NCI-H1092 treated with DMSO at 0.1 percent for 48 hours (cell line): ENCODE measurements at regions not wholly inside any gene's neighbourhood (a gene's known extent, or its start where the extent isn't known, plus 50 kb on each side); places are given as distances from the start of the nearest gene placed in this dataset.

Experiments
- DNase-seq: peaks from one replicate; lab custom pipeline; 2025; lab: John Stamatoyannopoulos, UW

GRCh38 chr12:22900401-22900800 lies 275.4 kb downstream of the ETNK1 start:
- DNase-seq = no peak

GRCh38 chr12:22904485-22904884 lies 279.5 kb downstream of the ETNK1 start:
- DNase-seq = no peak

DNA sequence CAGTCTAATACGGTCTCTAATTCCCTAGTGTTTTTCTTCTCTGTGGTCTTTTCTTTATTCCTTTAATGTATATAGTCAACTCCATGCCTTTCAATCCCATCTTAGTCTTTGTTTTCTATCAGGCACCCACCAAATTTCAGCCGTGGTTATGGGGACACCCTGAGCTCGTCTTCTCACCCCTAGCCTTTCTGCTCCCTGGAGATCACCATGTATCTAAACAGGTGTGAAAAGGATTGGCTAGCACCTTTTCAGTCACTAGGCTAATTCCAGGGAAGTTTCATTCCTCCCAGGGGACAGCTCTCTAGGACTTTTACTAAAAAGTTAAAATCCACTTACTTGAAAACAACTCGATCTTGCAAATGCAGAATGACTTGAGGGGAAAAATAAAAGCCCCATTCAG lies 291.3 kb downstream of the ETNK1 start:
- no peak for DNase-seq

- DNase-seq = no peak
These were observed 291.8 kb downstream of the ETNK1 start for GRCh38 chr12:22916815-22917214.

DNA sequence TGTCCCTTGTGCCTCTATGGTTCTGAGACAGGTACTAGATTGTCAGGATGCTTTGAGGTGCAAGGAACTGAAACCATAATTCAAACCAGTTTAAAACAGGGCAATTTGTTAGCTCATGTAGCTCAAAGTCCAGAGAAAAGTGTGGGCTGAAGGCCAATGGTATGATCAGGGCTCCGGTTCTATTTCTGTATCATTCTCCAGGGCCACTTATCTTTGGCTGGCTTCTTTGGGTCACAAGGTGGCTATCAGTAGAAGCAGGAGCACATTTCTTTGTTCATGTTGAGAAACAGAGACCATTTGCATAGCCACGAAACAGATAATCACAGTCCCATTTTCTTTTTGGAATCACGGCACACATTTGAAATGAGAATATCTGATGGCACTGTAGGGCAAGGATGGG lies 294.9 kb downstream of the ETNK1 start:
- DNase-seq = no peak

DNA sequence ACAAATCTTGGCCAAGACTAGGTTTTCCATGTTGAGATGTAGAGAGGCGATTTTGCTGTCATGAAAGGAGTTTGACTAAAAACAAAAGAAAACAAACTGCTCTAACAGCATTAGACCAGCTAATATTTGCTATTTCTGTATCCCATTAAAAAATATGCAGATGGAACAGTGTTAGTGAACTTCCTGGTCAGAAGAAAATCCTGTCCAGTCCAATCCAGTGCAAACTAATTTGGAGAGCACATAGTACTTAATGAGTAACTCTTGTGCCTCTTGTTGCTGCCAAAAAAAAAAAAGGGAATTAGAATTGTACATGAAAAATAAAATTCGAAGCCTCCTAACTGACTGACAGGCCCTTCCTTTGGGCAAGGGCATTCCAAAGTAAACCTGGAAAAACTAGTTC lies 298.8 kb downstream of the ETNK1 start:
- DNase-seq = no peak

- no peak for DNase-seq
These were observed 299.4 kb downstream of the ETNK1 start for GRCh38 chr12:22924391-22924790.

DNA sequence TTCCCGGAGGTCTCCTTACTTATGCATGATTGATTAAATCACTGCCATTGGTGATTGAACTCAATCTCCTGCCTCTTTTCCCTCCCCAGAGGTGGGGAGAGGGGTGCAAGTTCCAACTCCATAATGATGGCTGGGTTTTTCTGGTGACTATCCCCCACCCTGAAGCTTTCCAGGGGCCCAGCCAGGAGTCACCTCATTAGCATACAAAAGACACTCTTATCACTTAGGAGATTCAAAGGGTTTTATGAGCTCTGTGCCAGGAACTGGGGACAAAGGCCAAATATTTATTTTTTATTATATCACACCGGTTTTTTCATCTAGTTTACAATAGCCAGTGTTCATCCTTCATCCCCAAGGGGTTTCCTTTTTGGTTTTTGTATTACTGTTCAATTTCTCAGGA lies 300.7 kb downstream of the ETNK1 start:
- DNase-seq = no peak

DNA sequence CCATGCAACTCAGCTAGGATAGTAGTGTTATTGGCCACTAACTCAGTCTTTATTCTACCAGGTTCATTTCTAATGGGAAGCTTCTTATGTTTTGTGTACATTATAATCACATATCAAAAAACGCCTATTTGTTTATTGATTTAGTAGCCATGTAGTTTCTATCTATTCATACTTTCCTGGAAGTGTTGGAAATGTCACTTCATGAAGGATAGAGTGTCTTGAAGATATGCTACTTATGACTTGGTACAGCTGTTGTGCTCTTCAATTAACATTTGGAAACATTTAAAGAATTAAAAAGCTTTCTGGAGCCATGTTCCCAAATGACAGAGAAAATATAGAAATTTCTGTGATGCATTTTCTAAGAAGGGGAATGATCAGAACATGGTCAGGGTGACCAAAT lies 307.5 kb downstream of the ETNK1 start:
- no peak for DNase-seq

DNA sequence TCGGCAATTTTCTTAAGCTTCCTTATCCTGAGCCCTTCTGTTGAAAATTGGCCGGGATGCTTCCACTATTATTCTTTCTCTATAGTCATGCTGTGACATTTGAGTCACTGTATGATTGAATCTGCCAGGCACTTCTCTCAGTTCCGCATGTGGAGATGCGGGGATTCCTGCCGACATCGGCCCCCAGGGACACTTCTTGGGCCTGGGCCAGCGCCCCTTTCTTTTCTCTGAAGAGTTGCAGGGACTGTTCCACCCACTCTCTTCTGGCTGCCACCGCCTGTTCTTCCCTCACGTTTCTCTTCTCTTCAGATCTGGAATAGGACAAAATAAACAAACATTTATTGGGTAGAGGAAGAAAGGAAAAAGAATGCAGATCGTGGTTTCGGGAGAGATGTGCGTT lies 310.1 kb downstream of the ETNK1 start:
- DNase-seq = peak; percentile 12

- DNase-seq = no peak
These were observed 310.5 kb downstream of the ETNK1 start for GRCh38 chr12:22935501-22935900.

DNA sequence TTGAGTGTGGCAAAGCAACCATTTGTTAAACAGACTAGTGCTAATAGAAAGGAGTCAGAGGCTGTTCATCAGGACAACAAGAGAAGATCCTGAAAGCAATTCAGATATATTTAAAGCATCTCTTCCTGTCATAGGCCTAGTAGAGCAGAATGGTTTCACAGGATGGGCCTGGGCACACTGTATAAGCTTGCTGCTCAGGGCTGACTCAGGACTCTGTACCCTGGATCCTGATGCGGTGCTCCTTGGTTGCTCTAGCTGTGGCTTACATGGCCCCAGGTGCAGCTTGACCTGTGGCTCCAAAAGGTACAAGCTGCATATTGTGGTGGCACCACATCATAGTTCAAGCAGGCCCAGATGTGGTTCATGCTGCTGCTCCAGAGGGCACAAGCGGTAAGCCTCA lies 313.4 kb downstream of the ETNK1 start:
- DNase-seq = no peak

DNA sequence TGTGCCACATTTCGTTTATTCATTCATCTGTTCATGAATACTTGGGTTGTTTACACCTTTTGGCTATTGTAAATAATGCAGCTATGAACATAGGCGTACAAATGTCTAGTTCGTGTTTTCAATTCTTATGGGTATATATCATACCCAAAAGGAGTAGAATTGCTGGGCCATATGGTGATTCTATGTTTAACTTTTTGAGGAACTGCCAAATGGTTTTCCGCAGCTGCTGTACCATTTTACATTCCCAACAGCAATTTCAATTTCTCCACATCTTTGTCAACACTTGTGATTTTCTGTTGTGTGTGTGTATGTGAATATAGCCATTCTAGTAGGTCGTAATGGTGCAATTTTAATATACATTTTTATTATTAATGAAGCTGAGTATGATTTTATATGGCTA lies 326.2 kb downstream of the ETNK1 start:
- no peak for DNase-seq

DNA sequence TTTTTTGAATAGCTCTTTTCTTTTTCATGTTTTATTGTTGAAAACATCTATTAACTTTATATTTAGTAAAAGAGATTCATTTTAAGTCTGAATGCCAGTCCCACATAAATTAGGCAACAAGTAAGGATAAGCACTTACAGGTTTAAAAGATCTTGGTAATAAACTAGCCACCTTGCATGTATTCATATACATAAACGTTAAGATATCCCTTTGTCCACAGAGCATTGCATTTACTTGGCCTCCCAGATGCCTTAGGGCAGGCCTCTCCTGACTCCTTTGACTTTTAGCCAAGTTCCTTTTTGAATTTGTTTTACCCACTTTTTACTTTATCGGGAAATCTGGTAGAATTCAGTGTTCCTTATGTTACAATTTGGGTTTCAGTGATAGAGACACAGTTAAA lies 331.7 kb downstream of the ETNK1 start:
- no peak for DNase-seq

- DNase-seq = no peak
These were observed 342.2 kb downstream of the ETNK1 start for GRCh38 chr12:22967171-22967570.

DNA sequence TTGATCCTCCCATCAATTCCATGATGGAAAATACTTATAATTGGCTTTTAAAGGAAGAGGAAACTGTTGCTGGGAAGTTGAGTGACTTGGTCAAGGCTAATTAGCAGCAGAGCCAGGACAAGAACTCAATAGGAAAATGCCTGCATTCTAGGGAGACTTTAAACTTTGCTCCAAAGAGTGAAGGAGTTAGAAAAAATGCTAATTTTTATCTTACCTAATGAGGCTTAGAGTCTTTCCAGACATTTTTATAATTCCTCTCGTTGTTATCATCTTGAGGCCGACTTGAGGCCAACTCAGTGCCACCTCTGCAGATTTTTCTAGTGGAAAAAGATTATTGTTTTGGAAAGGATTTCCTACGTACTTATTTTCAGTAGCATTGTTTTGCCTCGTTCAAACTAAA lies 344.6 kb downstream of the ETNK1 start:
- DNase-seq = no peak

- no peak for DNase-seq
These were observed 346.3 kb downstream of the ETNK1 start for GRCh38 chr12:22971247-22971646.

DNA sequence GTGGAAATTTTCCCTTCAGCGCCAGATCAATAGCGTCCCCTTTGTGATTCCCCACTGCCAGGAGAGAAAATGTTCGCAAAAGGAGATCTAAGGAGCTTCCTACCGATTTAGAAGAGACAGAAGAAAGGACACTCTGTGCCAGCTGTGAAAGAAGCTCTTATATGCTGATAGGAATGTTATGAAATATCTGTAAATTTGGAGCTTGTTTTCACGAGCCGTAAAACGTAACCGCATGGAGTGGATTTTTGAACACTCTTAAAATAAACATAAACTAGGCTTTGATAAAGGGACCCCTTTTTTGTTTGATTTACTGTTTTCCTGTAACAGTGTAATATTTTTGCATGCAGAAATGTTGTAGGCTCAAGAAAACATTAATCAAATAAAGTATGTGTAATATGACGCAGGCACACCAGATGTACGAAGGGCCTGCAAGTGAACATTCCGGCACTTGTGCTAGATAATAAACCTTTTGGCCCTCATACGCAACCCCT lies 346.8 kb downstream of the ETNK1 start:
- no peak for DNase-seq

- no peak for DNase-seq
These were observed 349.9 kb downstream of the ETNK1 start for GRCh38 chr12:22974865-22975264.

DNA sequence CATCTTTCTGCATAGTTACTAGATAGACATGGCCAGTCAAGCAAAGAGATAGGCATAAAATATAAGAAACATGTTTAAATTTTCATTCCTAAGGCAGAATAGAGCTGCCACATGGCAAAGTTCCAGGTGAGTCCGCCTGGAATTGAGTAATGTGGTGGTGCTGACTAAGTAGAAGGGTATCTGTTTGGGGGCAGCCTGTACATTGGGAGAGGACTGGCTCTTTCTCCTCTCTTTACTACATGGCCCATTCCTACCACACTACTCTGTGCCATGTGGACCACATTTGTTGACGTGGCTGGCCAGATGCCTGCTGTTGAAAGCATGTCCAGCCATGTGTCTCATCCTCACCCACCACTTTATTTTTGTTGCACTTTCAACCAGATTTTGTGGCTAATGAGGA lies 354.0 kb downstream of the ETNK1 start:
- no peak for DNase-seq

GRCh38 chr12:22979854-22980469 lies 355.0 kb downstream of the ETNK1 start:
- DNase-seq = no peak

- no peak for DNase-seq
These were observed 356.7 kb downstream of the ETNK1 start for GRCh38 chr12:22981711-22982110.

DNA sequence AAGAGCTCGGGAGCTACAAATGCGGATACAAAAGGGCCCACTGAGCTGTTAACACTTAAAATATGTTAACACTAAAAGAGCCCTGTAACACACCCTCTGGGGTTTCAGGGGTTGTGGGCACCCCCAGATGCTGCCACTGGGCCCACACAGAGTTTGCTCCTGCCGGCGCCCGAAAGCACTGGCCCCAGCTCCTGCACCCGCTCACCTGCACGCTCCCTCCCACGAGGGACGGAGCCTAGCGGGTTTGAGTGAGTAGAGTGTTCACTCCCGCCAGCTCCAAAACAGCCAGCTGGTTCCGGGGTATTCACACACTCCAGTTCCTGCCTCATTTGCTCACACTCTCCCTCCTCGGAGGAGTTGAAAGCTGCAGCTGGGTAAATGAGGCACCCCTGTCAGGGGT lies 357.7 kb downstream of the ETNK1 start:
- DNase-seq = no peak

DNA sequence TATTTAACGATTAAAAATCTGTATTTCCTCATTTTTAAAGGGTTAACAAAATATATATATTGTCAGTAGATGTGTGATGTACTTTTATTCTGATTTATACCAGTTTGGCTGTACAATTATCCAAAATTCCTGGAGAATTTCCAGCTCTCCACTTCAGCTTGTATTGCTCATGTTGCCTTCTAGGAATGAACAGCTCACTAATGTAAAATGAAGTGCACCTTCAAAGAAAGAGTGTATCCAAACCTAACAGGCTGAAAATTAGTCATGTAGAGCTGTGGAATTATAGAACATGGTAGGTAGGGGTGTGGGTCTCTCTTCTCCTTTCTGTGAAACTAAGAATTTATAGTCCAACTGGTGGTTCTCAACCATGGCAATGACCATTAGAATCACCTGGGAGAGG lies 362.0 kb downstream of the ETNK1 start:
- no peak for DNase-seq

- DNase-seq = no peak
These were observed 365.5 kb downstream of the ETNK1 start for GRCh38 chr12:22990501-22990900.
